ENCODE measurements at regions not wholly inside any gene's neighbourhood (a gene's known extent, or its start where the extent isn't known, plus 50 kb on each side); places are given as distances from the start of the nearest gene placed in this dataset.

GRCh38 chr6:169845426-169846285, 94.2 kb downstream of the ERMARD start:
- Histone ChIP-seq H3K79me2 (ENCODE audit: control insufficient read depth in 1 of 2, insufficient read depth in 2 of 2, low read length in 2 of 2) (no peaks in the 10 kb centered on the region), H4K8ac (ENCODE audit: extremely low read depth, insufficient read depth, low read length) (no peak overlapping the region), H2BK12ac (ENCODE audit: low read depth, low read length) (no peak overlapping the region), H2BK120ac (replicated peaks; ENCODE audit: low read depth, low read length) (no peak overlapping the region), H3K14ac (ENCODE audit: insufficient read length) (no peak overlapping the region), H2BK15ac (ENCODE audit: low read length) (no peak overlapping the region), H3K4me2 (ENCODE audit: insufficient read depth in 1 of 2, low read depth in 2 of 2, low read length in 2 of 2) (no peak overlapping the region), H3K27me3 (replicated peaks in 1 of 4; ENCODE audit: control insufficient read depth in 3 of 4, extremely low read depth in 1 of 4, insufficient read depth in 3 of 4, low read length in 3 of 4) (no peaks in the 10 kb centered on the region), H2AFZ (ENCODE audit: low read length) (no peak overlapping the region), H3K56ac (replicated peaks; ENCODE audit: insufficient read length, low read depth, low read length) (no peak overlapping the region), H2AK5ac (ENCODE audit: low read depth, low read length) (no peak overlapping the region), H3K4me1 (replicated peaks in 1 of 4; ENCODE audit: control insufficient read depth in 3 of 4, insufficient read depth in 4 of 4, low read length in 3 of 4) (no peaks in the 10 kb centered on the region), H4K20me1 (replicated peaks in 1 of 2; ENCODE audit: control insufficient read depth in 1 of 2, insufficient read depth in 2 of 2, low read length in 2 of 2) (peaks cover 0 to 1% of the 10 kb centered on the region in 2 experiments), H4K91ac (replicated peaks; ENCODE audit: insufficient read length, low read length) (no peak overlapping the region), H3K23ac (ENCODE audit: insufficient read length) (no peak overlapping the region), H3K4ac (replicated peaks; ENCODE audit: insufficient read length, low read depth, low read length) (no peak overlapping the region), H3K18ac (ENCODE audit: extremely low read depth, low read length) (no peak overlapping the region), H3K9ac (replicated peaks in 1 of 4; ENCODE audit: extremely low read depth in 1 of 4, low read depth in 3 of 4, low read length in 3 of 4) (no peak overlapping the region), H3K4me3 (ENCODE audit: extremely low read depth in 1 of 4, insufficient read depth in 2 of 4, low read depth in 3 of 4, low read length in 4 of 4) (no peak overlapping the region), H3K36me3 (ENCODE audit: control insufficient read depth in 2 of 4, insufficient read depth in 4 of 4, low read length in 3 of 4) (no peaks in the 10 kb centered on the region), H4K5ac (ENCODE audit: insufficient read length, low read depth, low read length) (no peak overlapping the region), H3K27ac (ENCODE audit: low read depth, low read length) (no peak overlapping the region), H2BK5ac (ENCODE audit: low read depth, low read length) (no peak overlapping the region), H3K23me2 (ENCODE audit: low read depth, low read length) (no peaks in the 10 kb centered on the region), H3K9me3 (ENCODE audit: insufficient read depth in 2 of 2, low read depth in 1 of 2, low read length in 1 of 2) (no peaks in the 10 kb centered on the region), H2BK20ac (ENCODE audit: low read length) (no peak overlapping the region), H3K79me1 (ENCODE audit: low read depth, low read length) (no peaks in the 10 kb centered on the region)
- DNase-seq (ENCODE audit: low read depth in 1 of 2, low spot score in 2 of 2) (no peak), FAIRE-seq (no peak)
- TF ChIP-seq GTF2F1 (IDR thresholded peaks at IDR 0.05; ENCODE audit: borderline replicate concordance, low read depth, low read length) = no peak
- no peak for TF ChIP-seq RFX5 (IDR thresholded peaks at IDR 0.05; ENCODE audit: borderline replicate concordance, low read depth, low read length)
- no peak for TF ChIP-seq JUND (IDR thresholded peaks at IDR 0.05; ENCODE audit: low read length)
- no peak for TF ChIP-seq TBP (IDR thresholded peaks at IDR 0.05; ENCODE audit: low read depth, low read length)
- no peak for TF ChIP-seq BCL11A (IDR thresholded peaks at IDR 0.05; ENCODE audit: low read depth in 2 of 2, low read length in 2 of 2)
- TF ChIP-seq EGR1 (IDR thresholded peaks at IDR 0.05; ENCODE audit: borderline replicate concordance, low read depth, low read length) = no peak
- ChIA-PET CTCF (ENCODE audit: partially characterized antibody) (interaction anchor here (2.5 to 11.8 kb wide), 2 partner anchors 8 to 14 kb away, joined by 10 to 85 read pairs; no protein-coding TSS in a partner anchor), POLR2A (ENCODE audit: partially characterized antibody) (no interaction called here)
- WGBS, 2 experiments (ENCODE audit: extremely low coverage in 1 of 2, insufficient coverage in 1 of 2, insufficient read length in 1 of 2, insufficient replicate concordance in 2 of 2, low coverage in 1 of 2, low lambda C conversion rate in 2 of 2, missing lambda C conversion rate in 1 of 2) = 91% methylated on average over 24 of the region's 24 CpGs; no CpG with 5 or more reads in 1 of the 2 experiments

Data from H1 (cell line).